Amniotic stem cell (primary cell): ENCODE measurements at regions not wholly inside any gene's neighbourhood (a gene's known extent, or its start where the extent isn't known, plus 50 kb on each side); places are given as distances from the start of the nearest gene placed in this dataset.
A peak's percentile ranks its signal among the peaks of the same experiment; 100 is the strongest.

Experiments
- DNase-seq: peaks from one replicate; lab custom pipeline; 2025; lab: John Stamatoyannopoulos, UW

- DNase-seq = no peak
These were observed 58.4 kb downstream of the HMHB1 start for GRCh38 chr5:143870362-143870761.

- no peak for DNase-seq
These were observed 59.1 kb downstream of the HMHB1 start for GRCh38 chr5:143870871-143871632.

- no peak for DNase-seq
These were observed 59.7 kb downstream of the HMHB1 start for GRCh38 chr5:143871672-143872071.

GRCh38 chr5:143874312-143874711, 62.4 kb downstream of the HMHB1 start:
- no peak for DNase-seq

- no peak for DNase-seq
These were observed 65.2 kb downstream of the HMHB1 start for GRCh38 chr5:143877196-143877595.

GRCh38 chr5:143878430-143878829, 66.5 kb downstream of the HMHB1 start:
- no peak for DNase-seq

GRCh38 chr5:143879646-143880045, 67.7 kb downstream of the HMHB1 start:
- DNase-seq = no peak

- no peak for DNase-seq
These were observed 68.2 kb downstream of the HMHB1 start for GRCh38 chr5:143880178-143880577.

- no peak for DNase-seq
These were observed 70.6 kb downstream of the HMHB1 start for GRCh38 chr5:143882520-143882919.

- DNase-seq = no peak
These were observed 74.1 kb downstream of the HMHB1 start for GRCh38 chr5:143886096-143886495.

GRCh38 chr5:143886651-143887638, 75.0 kb downstream of the HMHB1 start:
- DNase-seq = no peak

GRCh38 chr5:143887903-143888665, 76.1 kb downstream of the HMHB1 start:
- DNase-seq = no peak

- DNase-seq = no peak
These were observed 77.0 kb downstream of the HMHB1 start for GRCh38 chr5:143888912-143889311.

GRCh38 chr5:143889986-143890385, 78.0 kb downstream of the HMHB1 start:
- peak; percentile 65 for DNase-seq

GRCh38 chr5:143890487-143890886, 78.5 kb downstream of the HMHB1 start:
- no peak for DNase-seq

- DNase-seq = no peak
These were observed 80.3 kb downstream of the HMHB1 start for GRCh38 chr5:143892271-143892670.

- DNase-seq = no peak
These were observed 80.9 kb downstream of the HMHB1 start for GRCh38 chr5:143892908-143893307.

- no peak for DNase-seq
These were observed 81.7 kb downstream of the HMHB1 start for GRCh38 chr5:143893638-143894037.

- no peak for DNase-seq
These were observed 84.6 kb downstream of the HMHB1 start for GRCh38 chr5:143896516-143896915.

GRCh38 chr5:143896966-143897365, 85.0 kb downstream of the HMHB1 start:
- DNase-seq = no peak

GRCh38 chr5:143898381-143898780, 86.4 kb downstream of the HMHB1 start:
- DNase-seq = no peak

GRCh38 chr5:143898916-143899591, 87.1 kb downstream of the HMHB1 start:
- no peak for DNase-seq
